BE2C (cell line): ENCODE measurements at regions not wholly inside any gene's neighbourhood (a gene's known extent, or its start where the extent isn't known, plus 50 kb on each side); places are given as distances from the start of the nearest gene placed in this dataset.

Experiments used
- DNase-seq: peaks from one replicate; pipeline ENCODE4 v3.0.0-alpha.2; 2020
- H3K27me3 ChIP-seq: fragments of 250-450 bp; sonication (Bioruptor Pico); 2 replicates; pipeline ENCODE4 v1.5.1; 2020; ENCODE audit warnings: mild to moderate bottlenecking
- H3K36me3 ChIP-seq: fragments of 250-450 bp; sonication (Bioruptor Pico); 2 replicates; pipeline ENCODE4 v1.5.1; 2020; ENCODE audit warnings: mild to moderate bottlenecking
- H3K4me1 ChIP-seq: fragments of 250-450 bp; sonication (Bioruptor Pico); 2 replicates; pipeline ENCODE4 v1.5.1; 2020
- H3K4me3 ChIP-seq: 2 replicates; pipeline ENCODE4 v1.5.1; 2011; ENCODE audit warnings: low read depth, low read length
- H3K9me3 ChIP-seq: fragments of 250-450 bp; sonication (Bioruptor Pico); 2 replicates; pipeline ENCODE4 v1.5.1; 2020
- TF ChIP-seq, protein P1 (sequence below): IDR thresholded peaks from 2 replicates; pipeline ENCODE4 v1.5.1; 2012; ENCODE audit warnings: mild to moderate bottlenecking, low read depth, low read length

- no peaks in the 10 kb centered on the region for H3K27me3 ChIP-seq
- TF ChIP-seq, protein P1, sequence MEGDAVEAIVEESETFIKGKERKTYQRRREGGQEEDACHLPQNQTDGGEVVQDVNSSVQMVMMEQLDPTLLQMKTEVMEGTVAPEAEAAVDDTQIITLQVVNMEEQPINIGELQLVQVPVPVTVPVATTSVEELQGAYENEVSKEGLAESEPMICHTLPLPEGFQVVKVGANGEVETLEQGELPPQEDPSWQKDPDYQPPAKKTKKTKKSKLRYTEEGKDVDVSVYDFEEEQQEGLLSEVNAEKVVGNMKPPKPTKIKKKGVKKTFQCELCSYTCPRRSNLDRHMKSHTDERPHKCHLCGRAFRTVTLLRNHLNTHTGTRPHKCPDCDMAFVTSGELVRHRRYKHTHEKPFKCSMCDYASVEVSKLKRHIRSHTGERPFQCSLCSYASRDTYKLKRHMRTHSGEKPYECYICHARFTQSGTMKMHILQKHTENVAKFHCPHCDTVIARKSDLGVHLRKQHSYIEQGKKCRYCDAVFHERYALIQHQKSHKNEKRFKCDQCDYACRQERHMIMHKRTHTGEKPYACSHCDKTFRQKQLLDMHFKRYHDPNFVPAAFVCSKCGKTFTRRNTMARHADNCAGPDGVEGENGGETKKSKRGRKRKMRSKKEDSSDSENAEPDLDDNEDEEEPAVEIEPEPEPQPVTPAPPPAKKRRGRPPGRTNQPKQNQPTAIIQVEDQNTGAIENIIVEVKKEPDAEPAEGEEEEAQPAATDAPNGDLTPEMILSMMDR = no peak
- no peak for DNase-seq
- H3K9me3 ChIP-seq = no peaks in the 10 kb centered on the region
- no peaks in the 10 kb centered on the region; the same call in 1 of the 2 replicates for H3K4me1 ChIP-seq
- H3K4me3 ChIP-seq = no peak overlapping the region
- no peaks in the 10 kb centered on the region for H3K36me3 ChIP-seq
These were observed 354.9 kb upstream of the PLXNA2 start for GRCh38 chr1:208599063-208599462.

- H3K4me3 ChIP-seq = no peak overlapping the region
- H3K4me1 ChIP-seq = peaks cover 5% of the 10 kb centered on the region
- DNase-seq = no peak
- no peaks in the 10 kb centered on the region for H3K27me3 ChIP-seq
- TF ChIP-seq, protein P1 = no peak
- no peaks in the 10 kb centered on the region for H3K36me3 ChIP-seq
- H3K9me3 ChIP-seq = no peaks in the 10 kb centered on the region
These were observed 356.4 kb upstream of the PLXNA2 start for GRCh38 chr1:208600456-208601190.

DNA sequence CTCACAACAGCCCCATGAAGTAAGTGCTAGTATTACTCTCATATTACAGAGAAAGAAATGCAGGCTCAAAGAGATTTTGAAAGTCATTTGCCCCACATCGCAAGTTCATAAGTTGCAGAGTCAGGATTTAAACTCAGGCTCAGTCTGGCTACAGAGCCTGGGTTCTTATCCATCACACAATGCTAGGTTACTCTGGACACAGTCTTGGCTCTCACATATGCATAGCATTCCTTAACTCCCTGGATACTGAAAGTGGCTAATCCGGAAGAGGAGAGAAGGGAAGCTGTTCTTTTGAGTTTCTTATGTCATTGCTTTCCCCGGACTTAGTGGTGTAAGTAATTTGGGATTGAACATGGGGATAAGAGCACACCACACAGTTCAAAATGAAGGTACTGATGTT lies 357.4 kb upstream of the PLXNA2 start:
- Histone ChIP-seq H3K4me3 (no peak overlapping the region), H3K4me1 (peaks cover 7% of the 10 kb centered on the region; the same call in 1 of the 2 replicates), H3K36me3 (no peaks in the 10 kb centered on the region), H3K9me3 (no peaks in the 10 kb centered on the region), H3K27me3 (no peaks in the 10 kb centered on the region)
- DNase-seq = no peak
- TF ChIP-seq, protein P1 = no peak

DNA sequence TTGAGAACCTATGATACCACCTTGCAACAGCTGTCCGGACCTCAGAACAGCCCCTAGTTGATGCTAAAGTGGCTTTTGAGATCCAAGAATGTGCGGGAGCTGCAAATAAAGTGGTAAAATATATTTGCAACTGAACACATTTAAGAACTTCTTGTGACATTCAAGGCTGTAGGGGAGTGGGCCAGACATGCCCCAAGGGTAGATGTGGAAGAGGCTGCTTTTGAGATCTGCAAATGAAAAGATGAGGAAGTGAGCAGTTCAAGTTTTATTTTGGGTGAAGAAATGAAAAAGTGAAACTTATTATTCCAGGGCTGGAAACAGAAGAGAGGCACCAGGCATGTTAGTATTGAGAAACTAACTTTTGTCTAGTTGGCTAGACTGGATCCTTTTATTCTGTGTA lies 359.5 kb upstream of the PLXNA2 start:
- no peak for DNase-seq
- TF ChIP-seq, protein P1 = no peak

GRCh38 chr1:208604295-208604694 lies 360.1 kb upstream of the PLXNA2 start:
- Histone ChIP-seq H3K36me3 (no peaks in the 10 kb centered on the region), H3K27me3 (no peaks in the 10 kb centered on the region), H3K9me3 (no peaks in the 10 kb centered on the region), H3K4me1 (peaks cover 7% of the 10 kb centered on the region; the same call in 1 of the 2 replicates), H3K4me3 (no peak overlapping the region)
- TF ChIP-seq, protein P1 = no peak
- no peak for DNase-seq

More for the DNA sequence above, 359.5 kb upstream of the PLXNA2 start:
- no peak overlapping the region for H3K4me3 ChIP-seq
- no peaks in the 10 kb centered on the region for H3K36me3 ChIP-seq
- no peaks in the 10 kb centered on the region for H3K9me3 ChIP-seq
- H3K4me1 ChIP-seq = peaks cover 7% of the 10 kb centered on the region; the same call in 1 of the 2 replicates
- H3K27me3 ChIP-seq = no peaks in the 10 kb centered on the region

GRCh38 chr1:208606959-208607358 lies 362.8 kb upstream of the PLXNA2 start:
- Histone ChIP-seq H3K27me3 (no peaks in the 10 kb centered on the region), H3K4me3 (no peak overlapping the region), H3K4me1 (peaks cover 7% of the 10 kb centered on the region; the same call in 1 of the 2 replicates), H3K9me3 (no peaks in the 10 kb centered on the region), H3K36me3 (no peaks in the 10 kb centered on the region)
- TF ChIP-seq, protein P1 = no peak
- DNase-seq = no peak
